Esophagus squamous epithelium (tissue), 5 donors: ENCODE measurements at regions not wholly inside any gene's neighbourhood (a gene's known extent, or its start where the extent isn't known, plus 50 kb on each side); places are given as distances from the start of the nearest gene placed in this dataset.
"Not testable (repeated sequence)": the region's sequence is repeated elsewhere in the genome, so short reads cannot be mapped to it uniquely, and the experiment has no call there.

ENCODE experiments used
- DNase-seq: peaks from one replicate; lab custom pipeline; 2025; lab: John Stamatoyannopoulos, UW
- H3K27ac ChIP-seq, 4 donors: fragments of 200-600 bp; sonication (generic); one replicate each; pipeline ENCODE4 v1.5.1; 2016 to 2019; ENCODE audit warnings: mild to moderate bottlenecking in 1 of 4
- H3K27me3 ChIP-seq, 4 donors: fragments of 200-600 bp; sonication (generic); 1 replicate in 3 of 4; 2 replicates in 1 of 4; pipeline versions ENCODE4 v1.5.1 to v1.6.0; 2017 to 2021; ENCODE audit warnings: antibody characterized with exemption in 1 of 4
- H3K36me3 ChIP-seq, 3 donors: fragments of 200-600 bp; sonication (generic); one replicate each; pipeline ENCODE4 v1.5.1; 2016 to 2019
- H3K4me1 ChIP-seq, 3 donors: fragments of 200-600 bp; sonication (generic); one replicate each; pipeline ENCODE4 v1.5.1; 2017 to 2019
- H3K4me3 ChIP-seq, 4 donors: fragments of 200-600 bp; sonication (generic); 1 replicate in 3 of 4; 2 replicates in 1 of 4; pipeline ENCODE4 v1.5.1; 2016 to 2019; ENCODE audit warnings: mild to moderate bottlenecking in 2 of 4, moderate library complexity in 1 of 4
- H3K9me3 ChIP-seq, 3 donors: fragments of 200-600 bp; sonication (generic); one replicate each; pipeline ENCODE4 v1.5.1; 2016 to 2019
- POLR2A ChIP-seq, 4 donors: fragments of 450-650 bp; IDR thresholded peaks; one replicate each; pipeline ENCODE4 v1.6.1; 2017; ENCODE audit warnings: antibody characterized with exemption in 4 of 4, mild to moderate bottlenecking in 4 of 4, moderate library complexity in 3 of 4
- WGBS, 2 donors: methylation state at CpG; one replicate each; pipeline ENCODE4 v1.1.5; 2018; 5-methylcytosine and 5-hydroxymethylcytosine counted together
- intact Hi-C: fragments of 100-400 bp; cut with DNase I; formaldehyde crosslinking; loops from one replicate; pipeline ENCODE4 v1.15.0; 2022
- TF ChIP-seq, protein P1 (sequence below), 6 experiments: fragments of 450-650 bp in 4 of 6; fragments of 200-600 bp in 2 of 6; sonication (generic) in 2 of 6; IDR thresholded peaks; one replicate each; pipeline ENCODE4 v1.5.1; 2016 to 2019; ENCODE audit warnings: antibody characterized with exemption in 6 of 6, mild to moderate bottlenecking in 4 of 6, moderate library complexity in 4 of 6
- donor health status: DM: yes; HTN: yes; CAD: no.

GRCh38 chr10:17527514-17528146, 73.2 kb upstream of the ST8SIA6 start:
- DNase-seq = no peak
- Histone ChIP-seq H3K4me1 (no peaks in the 10 kb centered on the region), H3K9me3 (no peaks in the 10 kb centered on the region), H3K4me3 (no peak overlapping the region), H3K27me3 (no peaks in the 10 kb centered on the region), H3K36me3 (no peaks in the 10 kb centered on the region), H3K27ac (peak overlapping the region in 1 of 4 donors; percentile 8)
- TF ChIP-seq POLR2A (IDR thresholded peaks at IDR 0.05) = no peak
- TF ChIP-seq, protein P1, sequence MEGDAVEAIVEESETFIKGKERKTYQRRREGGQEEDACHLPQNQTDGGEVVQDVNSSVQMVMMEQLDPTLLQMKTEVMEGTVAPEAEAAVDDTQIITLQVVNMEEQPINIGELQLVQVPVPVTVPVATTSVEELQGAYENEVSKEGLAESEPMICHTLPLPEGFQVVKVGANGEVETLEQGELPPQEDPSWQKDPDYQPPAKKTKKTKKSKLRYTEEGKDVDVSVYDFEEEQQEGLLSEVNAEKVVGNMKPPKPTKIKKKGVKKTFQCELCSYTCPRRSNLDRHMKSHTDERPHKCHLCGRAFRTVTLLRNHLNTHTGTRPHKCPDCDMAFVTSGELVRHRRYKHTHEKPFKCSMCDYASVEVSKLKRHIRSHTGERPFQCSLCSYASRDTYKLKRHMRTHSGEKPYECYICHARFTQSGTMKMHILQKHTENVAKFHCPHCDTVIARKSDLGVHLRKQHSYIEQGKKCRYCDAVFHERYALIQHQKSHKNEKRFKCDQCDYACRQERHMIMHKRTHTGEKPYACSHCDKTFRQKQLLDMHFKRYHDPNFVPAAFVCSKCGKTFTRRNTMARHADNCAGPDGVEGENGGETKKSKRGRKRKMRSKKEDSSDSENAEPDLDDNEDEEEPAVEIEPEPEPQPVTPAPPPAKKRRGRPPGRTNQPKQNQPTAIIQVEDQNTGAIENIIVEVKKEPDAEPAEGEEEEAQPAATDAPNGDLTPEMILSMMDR (IDR thresholded peaks at IDR 0.05) = no peak
- WGBS, 2 donors = 65 to 69% methylated on average over 6 of the region's 6 CpGs
- intact Hi-C loops = no loop called here

GRCh38 chr10:17526571-17526970, 72.2 kb upstream of the ST8SIA6 start:
- intact Hi-C loops = not testable (repeated sequence)
- 50 to 81% methylated on average over 1 of the region's 1 CpG for WGBS, 2 donors

GRCh38 chr10:17523917-17524316, 69.5 kb upstream of the ST8SIA6 start:
- Histone ChIP-seq H3K4me1 (no peaks in the 10 kb centered on the region), H3K4me3 (no peak overlapping the region), H3K9me3 (no peaks in the 10 kb centered on the region), H3K36me3 (no peaks in the 10 kb centered on the region), H3K27me3 (no peaks in the 10 kb centered on the region), H3K27ac (no peak overlapping the region)
- TF ChIP-seq POLR2A (IDR thresholded peaks at IDR 0.05) = no peak
- TF ChIP-seq, protein P1 (IDR thresholded peaks at IDR 0.05) = no peak
- intact Hi-C loops = no loop called here
- 75 to 84% methylated on average over 6 of the region's 6 CpGs for WGBS, 2 donors
- DNase-seq = no peak

More at GRCh38 chr10:17526571-17526970, 72.2 kb upstream of the ST8SIA6 start:
- H3K36me3 ChIP-seq, H3K9me3 ChIP-seq, DNase-seq, H3K27me3 ChIP-seq, H3K4me3 ChIP-seq, H3K4me1 ChIP-seq: not testable (repeated sequence)
- H3K27ac ChIP-seq = peak overlapping the region in 1 of 4 donors; percentile 5

DNA sequence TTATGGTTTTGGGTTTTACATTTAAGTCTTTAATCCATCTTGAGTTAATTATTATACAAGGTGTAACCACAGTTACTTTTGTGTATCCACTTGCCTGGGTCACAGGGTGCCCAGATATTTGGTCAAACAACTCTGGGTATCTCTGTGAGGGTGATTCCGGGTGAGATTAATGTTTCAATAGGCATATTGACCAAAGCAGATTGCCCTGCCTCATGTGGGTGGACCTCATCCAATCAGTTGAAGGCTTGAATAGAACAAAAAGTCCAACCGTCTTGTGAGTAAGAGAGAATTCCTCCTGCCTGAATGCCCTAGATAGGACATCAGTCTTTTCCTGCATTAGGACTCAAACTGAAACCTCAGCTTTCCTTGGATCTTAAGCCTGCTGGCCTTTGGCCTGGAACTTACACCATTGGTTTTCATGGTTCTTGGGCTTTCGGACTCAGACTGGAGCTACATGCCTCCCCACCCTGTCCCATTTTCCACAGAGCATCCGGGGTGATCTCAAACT, 68.9 kb upstream of the ST8SIA6 start:
- Histone ChIP-seq H3K27me3 (no peaks in the 10 kb centered on the region), H3K9me3 (no peaks in the 10 kb centered on the region), H3K4me1 (no peaks in the 10 kb centered on the region), H3K36me3 (no peaks in the 10 kb centered on the region), H3K27ac (no peak overlapping the region), H3K4me3 (no peak overlapping the region)
- no peak for DNase-seq
- TF ChIP-seq, protein P1 (IDR thresholded peaks at IDR 0.05) = no peak
- TF ChIP-seq POLR2A (IDR thresholded peaks at IDR 0.05) = no peak
- intact Hi-C loops = no loop called here
- 75 to 83% methylated on average over 4 of the region's 4 CpGs for WGBS, 2 donors

GRCh38 chr10:17522269-17522668, 67.9 kb upstream of the ST8SIA6 start:
- H3K9me3 ChIP-seq, H3K27ac ChIP-seq, H3K36me3 ChIP-seq, intact Hi-C loops, H3K27me3 ChIP-seq, DNase-seq, H3K4me1 ChIP-seq, H3K4me3 ChIP-seq: not testable (repeated sequence)
- 74 to 78% methylated on average over 2 of the region's 2 CpGs for whole genome bisulfite sequencing, 2 donors

- no peak for DNase-seq
- H3K4me3 ChIP-seq = no peak overlapping the region
- intact Hi-C loops = no loop called here
These were observed 65.1 kb upstream of the ST8SIA6 start for GRCh38 chr10:17519457-17519856.

More at GRCh38 chr10:17519457-17519856, 65.1 kb upstream of the ST8SIA6 start:
- Histone ChIP-seq H3K36me3 (no peaks in the 10 kb centered on the region), H3K27me3 (no peaks in the 10 kb centered on the region), H3K4me1 (no peaks in the 10 kb centered on the region), H3K27ac (no peak overlapping the region), H3K9me3 (no peaks in the 10 kb centered on the region)
- TF ChIP-seq, protein P1 (IDR thresholded peaks at IDR 0.05) = no peak
- TF ChIP-seq POLR2A (IDR thresholded peaks at IDR 0.05) = no peak
